Lower leg skin (tissue), 4 donors: ENCODE measurements at regions not wholly inside any gene's neighbourhood (a gene's known extent, or its start where the extent isn't known, plus 50 kb on each side); places are given as distances from the start of the nearest gene placed in this dataset.

Experiments used
- DNase-seq, 2 donors: peaks; one replicate each; pipeline ENCODE4 v3.0.0-alpha.2; 2019; ENCODE audit warnings: low spot score in 2 of 2
- H3K4me3 ChIP-seq: fragments of 200-600 bp; sonication (generic); 2 replicates; pipeline ENCODE4 v1.5.1; 2017; ENCODE audit warnings: mild to moderate bottlenecking, low read depth; ENCODE audit not compliant: poor library complexity, severe bottlenecking
- POLR2A ChIP-seq, 2 donors: fragments of 450-650 bp; IDR thresholded peaks; one replicate each; pipeline ENCODE4 v1.6.1; 2016 to 2017; ENCODE audit warnings: antibody characterized with exemption in 2 of 2, mild to moderate bottlenecking in 1 of 2, moderate library complexity in 1 of 2
- WGBS, 2 donors: methylation state at CpG; one replicate each; pipeline ENCODE4 v1.1.5; 2018; 5-methylcytosine and 5-hydroxymethylcytosine counted together
- intact Hi-C: fragments of 100-400 bp; cut with DNase I; formaldehyde crosslinking; loops from one replicate; pipeline ENCODE4 v1.15.0; 2023; ENCODE audit warnings: low total_unique reads
- TF ChIP-seq, protein P1 (sequence below), 3 donors: fragments of 450-650 bp; IDR thresholded peaks; one replicate each; pipeline ENCODE4 v1.5.1; 2016; ENCODE audit warnings: antibody characterized with exemption in 3 of 3, mild to moderate bottlenecking in 3 of 3, moderate library complexity in 2 of 3

DNA sequence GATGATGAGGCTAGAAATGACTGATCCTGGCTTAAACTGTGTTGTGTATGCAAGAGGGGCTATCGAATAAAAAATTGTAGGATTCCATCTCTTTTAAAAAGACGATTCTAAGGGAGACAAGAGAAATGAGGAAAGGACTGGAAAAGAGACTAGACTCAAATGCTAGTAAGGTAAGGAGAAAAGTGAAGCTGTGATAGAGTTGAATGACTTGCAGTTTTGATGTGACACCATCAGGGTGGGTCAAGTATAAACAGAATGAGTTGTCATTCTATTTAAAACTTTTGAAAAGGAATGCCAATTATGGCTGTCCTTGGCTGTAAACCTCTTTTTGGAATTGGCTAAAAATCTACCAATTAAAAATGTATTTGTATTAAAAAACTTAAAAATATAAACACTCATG lies 184.5 kb upstream of the PHF14 start:
- intact Hi-C loops: no loop called here
- H3K4me3 ChIP-seq: no peak overlapping the region
- TF ChIP-seq, protein P1, sequence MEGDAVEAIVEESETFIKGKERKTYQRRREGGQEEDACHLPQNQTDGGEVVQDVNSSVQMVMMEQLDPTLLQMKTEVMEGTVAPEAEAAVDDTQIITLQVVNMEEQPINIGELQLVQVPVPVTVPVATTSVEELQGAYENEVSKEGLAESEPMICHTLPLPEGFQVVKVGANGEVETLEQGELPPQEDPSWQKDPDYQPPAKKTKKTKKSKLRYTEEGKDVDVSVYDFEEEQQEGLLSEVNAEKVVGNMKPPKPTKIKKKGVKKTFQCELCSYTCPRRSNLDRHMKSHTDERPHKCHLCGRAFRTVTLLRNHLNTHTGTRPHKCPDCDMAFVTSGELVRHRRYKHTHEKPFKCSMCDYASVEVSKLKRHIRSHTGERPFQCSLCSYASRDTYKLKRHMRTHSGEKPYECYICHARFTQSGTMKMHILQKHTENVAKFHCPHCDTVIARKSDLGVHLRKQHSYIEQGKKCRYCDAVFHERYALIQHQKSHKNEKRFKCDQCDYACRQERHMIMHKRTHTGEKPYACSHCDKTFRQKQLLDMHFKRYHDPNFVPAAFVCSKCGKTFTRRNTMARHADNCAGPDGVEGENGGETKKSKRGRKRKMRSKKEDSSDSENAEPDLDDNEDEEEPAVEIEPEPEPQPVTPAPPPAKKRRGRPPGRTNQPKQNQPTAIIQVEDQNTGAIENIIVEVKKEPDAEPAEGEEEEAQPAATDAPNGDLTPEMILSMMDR (IDR thresholded peaks at IDR 0.05): no peak
- no peak for TF ChIP-seq POLR2A (IDR thresholded peaks at IDR 0.05)
- 80 to 89% methylated on average over 2 of the region's 2 CpGs for WGBS, 2 donors
- no peak for DNase-seq

DNA sequence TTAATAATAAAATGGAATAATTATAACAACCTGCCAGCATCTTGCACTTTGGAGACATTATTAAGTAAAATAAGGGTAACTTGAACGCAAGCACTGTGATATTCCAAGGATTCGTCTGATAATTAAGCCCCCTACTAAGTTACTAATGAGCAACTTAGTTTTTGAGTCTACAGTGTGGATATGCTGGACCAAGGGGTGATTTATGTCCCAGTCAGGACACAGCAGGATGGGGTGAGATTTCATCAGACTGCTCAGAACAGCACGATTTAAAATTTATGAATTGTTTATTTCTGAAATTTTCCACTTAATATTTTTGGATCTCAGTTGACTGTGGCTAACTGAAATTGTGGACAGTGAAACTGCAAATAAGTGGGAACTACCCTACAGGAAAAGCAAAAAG lies 182.8 kb upstream of the PHF14 start:
- no peak for TF ChIP-seq POLR2A (IDR thresholded peaks at IDR 0.05)
- TF ChIP-seq, protein P1 (IDR thresholded peaks at IDR 0.05): no peak
- WGBS, 2 donors: 82% methylated on average over 3 of the region's 3 CpGs
- no peak for DNase-seq
- intact Hi-C loops: no loop called here
- H3K4me3 ChIP-seq: no peak overlapping the region

DNA sequence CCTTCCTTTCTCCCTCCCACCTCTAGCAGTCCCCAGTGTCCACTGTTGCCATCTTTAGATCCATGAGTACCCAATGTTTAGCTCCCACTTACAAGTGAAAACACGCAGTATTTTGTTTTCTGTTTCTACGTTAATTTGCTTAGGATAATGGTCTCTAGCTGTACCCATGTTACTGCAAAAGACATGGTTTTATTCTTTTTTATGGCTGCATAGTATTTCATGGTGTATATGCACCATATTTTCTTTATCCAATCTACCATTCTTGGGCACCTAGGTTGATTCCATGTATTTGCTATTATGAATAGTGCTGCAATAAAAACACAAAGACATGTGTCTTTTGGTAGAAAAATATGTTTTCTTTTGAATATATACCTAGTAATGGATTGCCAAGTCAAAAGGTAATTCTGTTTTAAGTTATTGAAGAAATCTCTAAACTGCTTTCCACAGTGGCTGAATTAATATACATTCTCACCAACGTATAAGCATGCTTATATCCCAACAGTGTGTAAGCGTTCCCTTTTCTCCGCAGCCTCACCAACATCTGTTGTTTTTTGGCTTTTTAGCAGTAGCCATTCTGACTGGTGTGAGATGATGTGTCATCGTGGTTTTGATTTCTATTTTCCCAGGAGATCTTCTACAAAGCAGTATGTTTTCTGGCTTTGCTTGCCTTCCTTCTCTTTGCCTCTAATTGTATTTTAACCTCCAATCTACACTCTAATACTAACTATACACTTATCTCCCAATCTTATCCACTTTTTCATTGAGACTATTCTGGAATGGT lies 179.5 kb upstream of the PHF14 start:
- TF ChIP-seq, protein P1 (IDR thresholded peaks at IDR 0.05): no peak
- H3K4me3 ChIP-seq: no peak overlapping the region
- 64 to 80% methylated on average over 6 of the region's 6 CpGs for WGBS, 2 donors
- no peak for DNase-seq
- intact Hi-C loops: no loop called here

DNA sequence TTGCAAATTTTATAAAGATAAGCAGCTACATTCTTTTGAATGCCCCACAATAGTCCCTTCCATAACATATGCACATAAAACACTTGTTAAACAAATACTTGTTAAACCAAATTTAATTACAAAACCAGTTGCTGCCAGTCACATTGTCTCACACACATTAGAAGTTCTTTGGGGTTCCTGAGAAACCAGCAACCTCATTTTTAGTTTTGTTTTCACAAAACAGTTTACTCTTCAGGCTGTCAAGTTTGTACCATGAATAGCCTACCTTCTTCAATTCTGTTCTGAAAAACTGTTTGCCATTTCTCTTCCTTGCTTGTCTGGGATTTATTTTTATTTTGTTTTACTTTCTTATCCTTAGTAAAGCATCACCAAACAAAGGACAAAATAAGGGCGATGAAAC lies 176.5 kb upstream of the PHF14 start:
- TF ChIP-seq, protein P1 (IDR thresholded peaks at IDR 0.05): no peak
- TF ChIP-seq POLR2A (IDR thresholded peaks at IDR 0.05): no peak
- intact Hi-C loops: no loop called here
- H3K4me3 ChIP-seq: no peak overlapping the region
- DNase-seq: no peak
- WGBS, 2 donors: 95 to 97% methylated on average over 1 of the region's 1 CpG

DNA sequence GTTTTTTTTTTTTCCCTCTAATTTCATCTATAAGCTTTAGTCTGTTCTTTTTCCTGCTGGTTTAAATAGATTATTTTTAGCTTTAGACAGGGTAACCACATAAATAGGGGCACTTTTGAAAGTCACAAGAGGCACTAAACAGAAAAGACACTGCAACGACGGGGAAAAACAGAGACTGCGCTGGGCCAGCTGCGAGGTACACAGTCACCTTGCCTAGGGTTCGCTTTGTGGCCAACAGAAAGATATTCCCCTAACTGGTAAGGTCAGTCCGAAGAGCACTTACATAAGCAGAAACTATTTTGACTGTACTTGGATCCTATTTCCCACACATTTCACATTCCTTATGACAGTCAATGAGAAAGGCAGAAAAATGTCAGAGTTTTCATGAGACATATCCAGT lies 175.6 kb upstream of the PHF14 start:
- TF ChIP-seq, protein P1 (IDR thresholded peaks at IDR 0.05): no peak
- TF ChIP-seq POLR2A (IDR thresholded peaks at IDR 0.05): no peak
- WGBS, 2 donors: 80 to 87% methylated on average over 6 of the region's 6 CpGs
- intact Hi-C loops: no loop called here
- H3K4me3 ChIP-seq: no peak overlapping the region
- DNase-seq: no peak

DNA sequence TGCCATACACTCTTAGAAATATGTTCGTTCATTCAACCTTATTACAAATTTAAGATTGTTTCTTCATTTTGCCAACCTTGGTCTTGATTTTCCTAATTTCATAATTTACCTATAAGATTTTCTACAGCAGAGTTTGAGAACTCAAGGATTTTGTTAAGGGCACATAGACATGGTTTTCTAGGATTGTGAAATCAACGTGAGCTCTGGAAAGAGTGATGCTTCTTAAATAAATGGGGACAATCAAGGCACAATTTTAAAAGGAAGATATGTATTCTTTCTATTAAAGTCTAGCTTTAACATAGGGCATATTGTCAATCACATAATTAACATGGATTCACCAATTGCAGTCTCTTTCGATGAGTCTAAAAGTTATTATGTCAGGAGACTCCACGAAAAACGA lies 174.2 kb upstream of the PHF14 start:
- no peak for TF ChIP-seq POLR2A (IDR thresholded peaks at IDR 0.05)
- TF ChIP-seq, protein P1 (IDR thresholded peaks at IDR 0.05): no peak
- intact Hi-C loops: no loop called here
- 92% methylated on average over 5 of the region's 5 CpGs for WGBS, 2 donors
- no peak for DNase-seq
- no peak overlapping the region for H3K4me3 ChIP-seq
